Neural cell (in vitro differentiated cells): ENCODE measurements at regions not wholly inside any gene's neighbourhood (a gene's known extent, or its start where the extent isn't known, plus 50 kb on each side); places are given as distances from the start of the nearest gene placed in this dataset.

Experiments
- EP300 ChIP-seq: fragments of 450-650 bp; conservative IDR thresholded peaks from 2 replicates; pipeline ENCODE4 v1.6.1; 2014; ENCODE audit warnings: antibody characterized with exemption, mild to moderate bottlenecking, moderate library complexity; ENCODE audit not compliant: poor library complexity, severe bottlenecking
- EZH2 ChIP-seq: fragments of 200-600, 300-800 bp; shearing (Covaris generic), sonication (generic); IDR thresholded peaks from 2 replicates; pipeline ENCODE4 v1.6.1; 2014; ENCODE audit warnings: antibody characterized with exemption, low read length, borderline replicate concordance, mild to moderate bottlenecking; ENCODE audit not compliant: insufficient read depth, poor library complexity, severe bottlenecking
- POLR2AphosphoS5 ChIP-seq: IDR thresholded peaks from 2 replicates; pipeline ENCODE4 v1.6.1; 2012
- RAD21 ChIP-seq: fragments of 450-650 bp; conservative IDR thresholded peaks from 2 replicates; pipeline ENCODE4 v1.6.1; 2014; ENCODE audit warnings: antibody characterized with exemption, mild to moderate bottlenecking, moderate library complexity
- TF ChIP-seq, protein P1 (sequence below): fragments of 450-650 bp; IDR thresholded peaks from 2 replicates; pipeline ENCODE4 v1.5.1; 2014; ENCODE audit warnings: antibody characterized with exemption, mild to moderate bottlenecking, moderate library complexity; ENCODE audit not compliant: poor library complexity, severe bottlenecking

DNA sequence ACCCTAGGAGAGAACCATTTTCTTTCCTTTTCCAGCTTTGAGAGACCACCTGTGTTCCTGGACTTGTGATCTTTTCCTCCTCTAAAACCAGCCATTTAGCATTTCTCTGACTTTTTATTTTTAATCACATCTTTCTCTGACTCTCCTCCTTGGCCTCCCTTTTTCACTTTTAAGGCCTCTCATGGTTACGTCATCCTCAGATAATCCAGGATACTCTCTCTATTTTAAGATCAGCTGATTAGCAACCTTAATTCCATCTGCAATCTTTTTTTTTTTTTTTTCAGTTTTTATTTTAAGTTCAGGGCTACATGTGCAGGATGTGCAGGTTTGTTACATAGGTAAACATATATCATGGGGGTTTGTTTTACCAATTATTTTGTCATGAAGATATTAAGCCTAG, 54.0 kb downstream of the RFPL4B start:
- TF ChIP-seq POLR2AphosphoS5 (no peak), EP300 (no peak), EZH2 (no peak), RAD21 (no peak)
- TF ChIP-seq, protein P1, sequence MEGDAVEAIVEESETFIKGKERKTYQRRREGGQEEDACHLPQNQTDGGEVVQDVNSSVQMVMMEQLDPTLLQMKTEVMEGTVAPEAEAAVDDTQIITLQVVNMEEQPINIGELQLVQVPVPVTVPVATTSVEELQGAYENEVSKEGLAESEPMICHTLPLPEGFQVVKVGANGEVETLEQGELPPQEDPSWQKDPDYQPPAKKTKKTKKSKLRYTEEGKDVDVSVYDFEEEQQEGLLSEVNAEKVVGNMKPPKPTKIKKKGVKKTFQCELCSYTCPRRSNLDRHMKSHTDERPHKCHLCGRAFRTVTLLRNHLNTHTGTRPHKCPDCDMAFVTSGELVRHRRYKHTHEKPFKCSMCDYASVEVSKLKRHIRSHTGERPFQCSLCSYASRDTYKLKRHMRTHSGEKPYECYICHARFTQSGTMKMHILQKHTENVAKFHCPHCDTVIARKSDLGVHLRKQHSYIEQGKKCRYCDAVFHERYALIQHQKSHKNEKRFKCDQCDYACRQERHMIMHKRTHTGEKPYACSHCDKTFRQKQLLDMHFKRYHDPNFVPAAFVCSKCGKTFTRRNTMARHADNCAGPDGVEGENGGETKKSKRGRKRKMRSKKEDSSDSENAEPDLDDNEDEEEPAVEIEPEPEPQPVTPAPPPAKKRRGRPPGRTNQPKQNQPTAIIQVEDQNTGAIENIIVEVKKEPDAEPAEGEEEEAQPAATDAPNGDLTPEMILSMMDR, result no peak
